Vagina (tissue), 2 donors: ENCODE measurements at regions not wholly inside any gene's neighbourhood (a gene's known extent, or its start where the extent isn't known, plus 50 kb on each side); places are given as distances from the start of the nearest gene placed in this dataset.

Experiments used
- CTCF ChIP-seq, 3 experiments: fragments of 450-650 bp in 2 of 3; fragments of 200-600 bp in 1 of 3; sonication (generic) in 1 of 3; IDR thresholded peaks; one replicate each; pipeline ENCODE4 v1.5.1; 2017 to 2019; ENCODE audit warnings: antibody characterized with exemption in 3 of 3, mild to moderate bottlenecking in 2 of 3, moderate library complexity in 2 of 3
- POLR2A ChIP-seq, 2 donors: fragments of 450-650 bp; IDR thresholded peaks; one replicate each; pipeline ENCODE4 v1.6.1; 2017; ENCODE audit warnings: antibody characterized with exemption in 2 of 2, mild to moderate bottlenecking in 2 of 2, moderate library complexity in 2 of 2
- POLR2AphosphoS5 ChIP-seq, 2 donors: sonication (generic); formaldehyde crosslinking; IDR thresholded peaks; one replicate each; pipeline ENCODE4 v1.9.0; 2017; ENCODE audit warnings: antibody characterized with exemption in 2 of 2, mild to moderate bottlenecking in 2 of 2, low read depth in 1 of 2; ENCODE audit not compliant: insufficient read depth in 1 of 2

GRCh38 chr3:64837986-64838735, 150.4 kb upstream of the ADAMTS9 start:
- no peak for TF ChIP-seq CTCF (IDR thresholded peaks at IDR 0.05)
- no peak for TF ChIP-seq POLR2AphosphoS5 (IDR thresholded peaks at IDR 0.05; ENCODE audit: insufficient read depth in 1 of 2, low read depth in 1 of 2)
- TF ChIP-seq POLR2A (IDR thresholded peaks at IDR 0.05): no peak
